Fibroblast of the aortic adventitia (primary cell): ENCODE measurements at regions not wholly inside any gene's neighbourhood (a gene's known extent, or its start where the extent isn't known, plus 50 kb on each side); places are given as distances from the start of the nearest gene placed in this dataset. TPM values are rescaled to one million over a fixed set of nuclear protein-coding genes. Genes with fewer than 3 reads are reported as not detected.

Source experiments
- DNase-seq: peaks from one replicate; pipeline ENCODE4 v3.0.0-alpha.2; 2010; ENCODE audit warnings: low read depth
- H3K4me3 ChIP-seq: 2 replicates; pipeline ENCODE4 v1.5.1; 2011; ENCODE audit warnings: low read depth, mild to moderate bottlenecking, control low read depth, low read length, moderate library complexity
- small RNA-seq: library from RNA; depleted of rRNA; stranded (forward); fragments of <200 nt; gene quantifications from one replicate; pipeline ENCODE3, GENCODE V24; 2012
- TF ChIP-seq, protein P1 (sequence below): IDR thresholded peaks from 2 replicates; pipeline ENCODE4 v1.5.1; 2011; ENCODE audit warnings: mild to moderate bottlenecking, low read length, control low read depth, inconsistent platforms; ENCODE audit not compliant: insufficient read depth

DNA sequence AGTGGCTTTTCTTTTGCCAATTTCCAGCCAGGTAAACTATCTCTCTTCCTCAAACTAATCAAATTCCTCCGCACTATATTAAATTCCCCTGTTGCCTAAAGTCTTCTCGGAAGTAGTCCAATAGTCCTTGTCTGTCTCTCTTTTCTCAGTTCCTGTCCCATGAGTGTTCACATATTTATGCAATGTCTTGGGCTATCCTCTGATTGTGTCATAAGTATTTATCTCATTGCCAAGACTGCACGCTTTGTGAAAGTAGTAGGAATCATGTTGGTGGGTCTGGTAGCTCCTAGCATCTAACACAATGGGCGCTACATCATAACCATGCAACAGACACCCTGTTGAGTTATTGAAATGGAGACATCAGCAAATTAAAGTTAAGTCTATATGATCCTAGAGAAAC lies 59.9 kb upstream of the POU3F3 start:
- DNase-seq = no peak
- no peak overlapping the region for H3K4me3 ChIP-seq
- TF ChIP-seq, protein P1, sequence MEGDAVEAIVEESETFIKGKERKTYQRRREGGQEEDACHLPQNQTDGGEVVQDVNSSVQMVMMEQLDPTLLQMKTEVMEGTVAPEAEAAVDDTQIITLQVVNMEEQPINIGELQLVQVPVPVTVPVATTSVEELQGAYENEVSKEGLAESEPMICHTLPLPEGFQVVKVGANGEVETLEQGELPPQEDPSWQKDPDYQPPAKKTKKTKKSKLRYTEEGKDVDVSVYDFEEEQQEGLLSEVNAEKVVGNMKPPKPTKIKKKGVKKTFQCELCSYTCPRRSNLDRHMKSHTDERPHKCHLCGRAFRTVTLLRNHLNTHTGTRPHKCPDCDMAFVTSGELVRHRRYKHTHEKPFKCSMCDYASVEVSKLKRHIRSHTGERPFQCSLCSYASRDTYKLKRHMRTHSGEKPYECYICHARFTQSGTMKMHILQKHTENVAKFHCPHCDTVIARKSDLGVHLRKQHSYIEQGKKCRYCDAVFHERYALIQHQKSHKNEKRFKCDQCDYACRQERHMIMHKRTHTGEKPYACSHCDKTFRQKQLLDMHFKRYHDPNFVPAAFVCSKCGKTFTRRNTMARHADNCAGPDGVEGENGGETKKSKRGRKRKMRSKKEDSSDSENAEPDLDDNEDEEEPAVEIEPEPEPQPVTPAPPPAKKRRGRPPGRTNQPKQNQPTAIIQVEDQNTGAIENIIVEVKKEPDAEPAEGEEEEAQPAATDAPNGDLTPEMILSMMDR = no peak

DNA sequence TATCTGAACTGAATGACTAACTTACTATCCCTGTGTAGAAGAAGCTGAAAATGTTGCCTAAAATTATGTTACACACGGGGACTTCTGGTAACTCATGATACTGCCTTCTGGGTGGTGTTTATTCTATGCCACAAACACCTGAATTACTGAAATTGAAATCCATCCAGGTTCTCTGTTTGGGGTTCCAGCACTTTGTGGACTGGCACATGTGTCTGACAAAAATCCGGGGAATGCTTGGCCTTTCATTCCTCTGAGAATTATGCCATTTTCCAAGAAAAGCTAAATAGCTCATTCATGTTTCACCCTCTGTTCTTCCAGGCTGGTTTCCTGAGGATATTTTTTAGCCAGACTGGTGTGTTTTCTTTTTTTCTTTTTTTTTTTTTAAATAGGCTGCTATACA lies 59.5 kb upstream of the POU3F3 start:
- no peak for DNase-seq
- TF ChIP-seq, protein P1 = no peak
- no peak overlapping the region for H3K4me3 ChIP-seq

Small RNAs in the stretch of these regions (small RNA-seq; reads per million reads assigned to genes)
- gene RF00139 (not detected), gene RF02091 (not detected)
